Body of pancreas (tissue), 4 donors: ENCODE measurements at regions not wholly inside any gene's neighbourhood (a gene's known extent, or its start where the extent isn't known, plus 50 kb on each side); places are given as distances from the start of the nearest gene placed in this dataset.

Experiments used
- CTCF ChIP-seq, 7 experiments: fragments of 450-650 bp in 4 of 7; fragments of 200-600 bp in 3 of 7; sonication (generic) in 3 of 7; IDR thresholded peaks; one replicate each; pipeline ENCODE4 v1.5.1; 2016 to 2019; ENCODE audit warnings: antibody characterized with exemption in 7 of 7
- POLR2A ChIP-seq, 3 donors: fragments of 450-650 bp; IDR thresholded peaks; one replicate each; pipeline ENCODE4 v1.6.1; 2016; ENCODE audit warnings: antibody characterized with exemption in 3 of 3, mild to moderate bottlenecking in 2 of 3

GRCh38 chr22:47307822-47308221 lies 545.4 kb downstream of the TBC1D22A start:
- TF ChIP-seq CTCF (IDR thresholded peaks at IDR 0.05) (no peak), POLR2A (IDR thresholded peaks at IDR 0.05) (no peak)
